NCI-H510A treated with DMSO at 0.1 percent for 48 hours (cell line): ENCODE measurements at regions not wholly inside any gene's neighbourhood (a gene's known extent, or its start where the extent isn't known, plus 50 kb on each side); places are given as distances from the start of the nearest gene placed in this dataset.

Experiments
- DNase-seq: peaks from one replicate; lab custom pipeline; 2025; lab: John Stamatoyannopoulos, UW

- DNase-seq, result peak; percentile 29
Observed at GRCh38 chr13:111893607-111894443, 173.1 kb upstream of the SOX1 start.

GRCh38 chr13:111895896-111896821, 170.8 kb upstream of the SOX1 start:
- DNase-seq, result peak; percentile 33

GRCh38 chr13:111897178-111897845, 169.6 kb upstream of the SOX1 start:
- no peak for DNase-seq

GRCh38 chr13:111897846-111898215, 169.1 kb upstream of the SOX1 start:
- no peak for DNase-seq

GRCh38 chr13:111898956-111899713, 167.8 kb upstream of the SOX1 start:
- DNase-seq, result no peak

GRCh38 chr13:111899714-111900389, 167.1 kb upstream of the SOX1 start:
- peak; percentile 22 for DNase-seq

- peak; percentile 40 for DNase-seq
Observed at GRCh38 chr13:111900390-111901131, 166.4 kb upstream of the SOX1 start.

- no peak for DNase-seq
Observed at GRCh38 chr13:111901267-111901915, 165.6 kb upstream of the SOX1 start.

GRCh38 chr13:111902726-111903125, 164.2 kb upstream of the SOX1 start:
- no peak for DNase-seq

GRCh38 chr13:111903143-111903542, 163.8 kb upstream of the SOX1 start:
- DNase-seq, result no peak

GRCh38 chr13:111904166-111904565, 162.8 kb upstream of the SOX1 start:
- no peak for DNase-seq

- DNase-seq, result no peak
Observed at GRCh38 chr13:111904701-111905608, 162.0 kb upstream of the SOX1 start.

GRCh38 chr13:111905609-111905945, 161.4 kb upstream of the SOX1 start:
- no peak for DNase-seq

GRCh38 chr13:111906306-111906705, 160.6 kb upstream of the SOX1 start:
- no peak for DNase-seq

- no peak for DNase-seq
Observed at GRCh38 chr13:111906816-111907215, 160.1 kb upstream of the SOX1 start.

- DNase-seq, result no peak
Observed at GRCh38 chr13:111907341-111907880, 159.5 kb upstream of the SOX1 start.

- DNase-seq, result no peak
Observed at GRCh38 chr13:111908361-111908760, 158.6 kb upstream of the SOX1 start.

GRCh38 chr13:111908981-111909380, 158.0 kb upstream of the SOX1 start:
- no peak for DNase-seq

- no peak for DNase-seq
Observed at GRCh38 chr13:111909501-111909900, 157.4 kb upstream of the SOX1 start.
